Neural cell (in vitro differentiated cells): ENCODE measurements at regions not wholly inside any gene's neighbourhood (a gene's known extent, or its start where the extent isn't known, plus 50 kb on each side); places are given as distances from the start of the nearest gene placed in this dataset.

ENCODE experiments used
- H2AFZ ChIP-seq: fragments of 200-600, 300-800 bp; sonication (generic), shearing (Covaris generic); 2 replicates; pipeline ENCODE4 v1.6.0; 2014; ENCODE audit warnings: low read depth, mild to moderate bottlenecking, antibody characterized with exemption, low read length, moderate library complexity
- H3F3A ChIP-seq: fragments of 200-600 bp; shearing (Covaris generic); 2 replicates; pipeline ENCODE4 v1.6.1; 2016; ENCODE audit warnings: mild to moderate bottlenecking, moderate library complexity, mixed read lengths, antibody characterized with exemption, low read length; ENCODE audit not compliant: insufficient read depth, poor library complexity, severe bottlenecking
- H3K27ac ChIP-seq: fragments of 200-600, 300-800 bp; sonication (generic), shearing (Covaris generic); 2 replicates; pipeline ENCODE4 v1.5.1; 2014; ENCODE audit warnings: mild to moderate bottlenecking, low read length, moderate library complexity
- H3K27me3 ChIP-seq: fragments of 300-800, 200-600 bp; sonication (generic), shearing (Covaris generic); 2 replicates; pipeline ENCODE4 v1.6.0; 2014; ENCODE audit warnings: mild to moderate bottlenecking, low read depth, low read length, moderate library complexity; ENCODE audit not compliant: insufficient read depth
- H3K36me3 ChIP-seq: fragments of 300-800, 200-600 bp; sonication (generic), shearing (Covaris generic); 2 replicates; pipeline ENCODE4 v1.5.1; 2014; ENCODE audit warnings: mild to moderate bottlenecking, antibody characterized with exemption, low read length, moderate library complexity; ENCODE audit not compliant: insufficient read depth
- H3K4me2 ChIP-seq: fragments of 300-800, 200-600 bp; sonication (generic), shearing (Covaris generic); 2 replicates; pipeline ENCODE4 v1.6.0; 2014; ENCODE audit warnings: mild to moderate bottlenecking, low read length
- H3K4me3 ChIP-seq: fragments of 300-800, 200-600 bp; sonication (generic), shearing (Covaris generic); 2 replicates; pipeline ENCODE4 v1.5.1; 2014; ENCODE audit warnings: mild to moderate bottlenecking, low read length, moderate library complexity
- H3K79me2 ChIP-seq: fragments of 200-600 bp; shearing (Covaris generic); replicated peaks from 2 replicates; pipeline ENCODE4 v1.6.0; 2014; ENCODE audit warnings: mild to moderate bottlenecking, low read length, moderate library complexity; ENCODE audit not compliant: insufficient read depth
- H3K9ac ChIP-seq: fragments of 300-800, 200-600 bp; sonication (generic), shearing (Covaris generic); 2 replicates; pipeline ENCODE4 v1.6.1; 2016; ENCODE audit warnings: mild to moderate bottlenecking, low read length, mixed read lengths
- H3K9me2 ChIP-seq: fragments of 200-600 bp; shearing (Covaris generic); 2 replicates; pipeline ENCODE4 v1.6.1; 2016; ENCODE audit warnings: mild to moderate bottlenecking, low read length, mixed read lengths; ENCODE audit not compliant: insufficient read depth
- H3K9me3 ChIP-seq: fragments of 200-600, 300-800 bp; sonication (generic), shearing (Covaris generic); 2 replicates; pipeline ENCODE4 v1.6.1; 2016; ENCODE audit warnings: mild to moderate bottlenecking, mixed run types, low read length, moderate library complexity, mixed read lengths
- H4K20me1 ChIP-seq: fragments of 200-600 bp; shearing (Covaris generic); 2 replicates; pipeline ENCODE4 v1.6.1; 2016; ENCODE audit warnings: mild to moderate bottlenecking, mixed run types; ENCODE audit not compliant: insufficient read depth
- CTCF ChIP-seq: fragments of 450-650 bp; IDR thresholded peaks from 2 replicates; pipeline ENCODE4 v1.5.1; 2014; ENCODE audit warnings: antibody characterized with exemption, mild to moderate bottlenecking, moderate library complexity; ENCODE audit not compliant: poor library complexity, severe bottlenecking
- EP300 ChIP-seq: fragments of 450-650 bp; conservative IDR thresholded peaks from 2 replicates; pipeline ENCODE4 v1.6.1; 2014; ENCODE audit warnings: antibody characterized with exemption, mild to moderate bottlenecking, moderate library complexity; ENCODE audit not compliant: poor library complexity, severe bottlenecking
- EZH2 ChIP-seq: fragments of 200-600, 300-800 bp; shearing (Covaris generic), sonication (generic); IDR thresholded peaks from 2 replicates; pipeline ENCODE4 v1.6.1; 2014; ENCODE audit warnings: antibody characterized with exemption, low read length, borderline replicate concordance, mild to moderate bottlenecking; ENCODE audit not compliant: insufficient read depth, poor library complexity, severe bottlenecking
- MXI1 ChIP-seq: fragments of 450-650 bp; conservative IDR thresholded peaks from 2 replicates; pipeline ENCODE4 v1.6.1; 2014; ENCODE audit warnings: antibody characterized with exemption, mild to moderate bottlenecking; ENCODE audit not compliant: poor library complexity, severe bottlenecking
- POLR2AphosphoS5 ChIP-seq: IDR thresholded peaks from 2 replicates; pipeline ENCODE4 v1.6.1; 2012
- RAD21 ChIP-seq: fragments of 450-650 bp; conservative IDR thresholded peaks from 2 replicates; pipeline ENCODE4 v1.6.1; 2014; ENCODE audit warnings: antibody characterized with exemption, mild to moderate bottlenecking, moderate library complexity
- REST ChIP-seq: IDR thresholded peaks from 2 replicates; pipeline ENCODE4 v1.6.1; 2012; ENCODE audit warnings: borderline replicate concordance
- SMC3 ChIP-seq: fragments of 450-650 bp; conservative IDR thresholded peaks from 2 replicates; pipeline ENCODE4 v1.6.1; 2014; ENCODE audit warnings: antibody characterized with exemption, mild to moderate bottlenecking, moderate library complexity; ENCODE audit not compliant: poor library complexity
- TAF1 ChIP-seq: IDR thresholded peaks from 2 replicates; pipeline ENCODE4 v1.6.1; 2012; ENCODE audit warnings: low read depth

- Histone ChIP-seq H3F3A (no peaks in the 10 kb centered on the region), H3K9me2 (no peaks in the 10 kb centered on the region), H3K4me3 (peak overlapping the region; percentile 45), H3K79me2 (no peaks in the 10 kb centered on the region), H2AFZ (no peak overlapping the region), H3K4me2 (peak overlapping the region; percentile 16), H3K9ac (peak overlapping the region; percentile 17), H3K36me3 (no peaks in the 10 kb centered on the region), H4K20me1 (no peaks in the 10 kb centered on the region), H3K27me3 (no peaks in the 10 kb centered on the region), H3K9me3 (no peaks in the 10 kb centered on the region), H3K27ac (peak overlapping the region; percentile 67)
- TF ChIP-seq MXI1 (no peak), POLR2AphosphoS5 (peak; percentile 22), EP300 (peak; percentile 73)
These were observed 527.6 kb downstream of the TMEM114 start for GRCh38 chr16:8062677-8063076.

GRCh38 chr16:8055761-8056160, 534.5 kb downstream of the TMEM114 start:
- no peak overlapping the region for H2AFZ ChIP-seq

GRCh38 chr16:8053437-8053836, 536.9 kb downstream of the TMEM114 start:
- H3K79me2 ChIP-seq: no peaks in the 10 kb centered on the region
- no peak overlapping the region for H3K4me2 ChIP-seq
- H3K27ac ChIP-seq: no peak overlapping the region
- H3K4me3 ChIP-seq: no peak overlapping the region
- H3K9me3 ChIP-seq: no peaks in the 10 kb centered on the region
- H3F3A ChIP-seq: no peaks in the 10 kb centered on the region
- no peaks in the 10 kb centered on the region for H3K9me2 ChIP-seq
- H3K36me3 ChIP-seq: no peaks in the 10 kb centered on the region
- H4K20me1 ChIP-seq: no peaks in the 10 kb centered on the region
- H3K27me3 ChIP-seq: no peaks in the 10 kb centered on the region
- TF ChIP-seq REST (no peak), TAF1 (no peak), RAD21 (no peak), EP300 (no peak), SMC3 (no peak), CTCF (no peak), EZH2 (no peak), MXI1 (no peak), POLR2AphosphoS5 (no peak)
- no peak overlapping the region for H3K9ac ChIP-seq
- no peak overlapping the region for H2AFZ ChIP-seq

More at GRCh38 chr16:8055761-8056160, 534.5 kb downstream of the TMEM114 start:
- no peaks in the 10 kb centered on the region for H4K20me1 ChIP-seq
- no peak overlapping the region for H3K4me3 ChIP-seq
- no peaks in the 10 kb centered on the region for H3K36me3 ChIP-seq
- no peaks in the 10 kb centered on the region for H3K27me3 ChIP-seq
- H3K4me2 ChIP-seq: no peak overlapping the region
- H3F3A ChIP-seq: no peaks in the 10 kb centered on the region
- H3K9me3 ChIP-seq: no peaks in the 10 kb centered on the region
- no peaks in the 10 kb centered on the region for H3K9me2 ChIP-seq
- no peak overlapping the region for H3K9ac ChIP-seq
- no peaks in the 10 kb centered on the region for H3K79me2 ChIP-seq
- no peak for TF ChIP-seq TAF1
- H3K27ac ChIP-seq: no peak overlapping the region
